Esophagus muscularis mucosa (tissue), 3 donors: ENCODE measurements at regions not wholly inside any gene's neighbourhood (a gene's known extent, or its start where the extent isn't known, plus 50 kb on each side); places are given as distances from the start of the nearest gene placed in this dataset.

Source experiments
- EP300 ChIP-seq: sonication (generic); formaldehyde crosslinking; IDR thresholded peaks from one replicate; pipeline ENCODE4 v1.6.1; 2017; ENCODE audit warnings: antibody characterized with exemption
- TF ChIP-seq, protein P1 (sequence below), 3 experiments: fragments of 200-600 bp in 2 of 3; fragments of 450-650 bp in 1 of 3; sonication (generic) in 2 of 3; IDR thresholded peaks; one replicate each; pipeline ENCODE4 v1.5.1; 2017 to 2019; ENCODE audit warnings: antibody characterized with exemption in 3 of 3, mild to moderate bottlenecking in 2 of 3, moderate library complexity in 1 of 3

DNA sequence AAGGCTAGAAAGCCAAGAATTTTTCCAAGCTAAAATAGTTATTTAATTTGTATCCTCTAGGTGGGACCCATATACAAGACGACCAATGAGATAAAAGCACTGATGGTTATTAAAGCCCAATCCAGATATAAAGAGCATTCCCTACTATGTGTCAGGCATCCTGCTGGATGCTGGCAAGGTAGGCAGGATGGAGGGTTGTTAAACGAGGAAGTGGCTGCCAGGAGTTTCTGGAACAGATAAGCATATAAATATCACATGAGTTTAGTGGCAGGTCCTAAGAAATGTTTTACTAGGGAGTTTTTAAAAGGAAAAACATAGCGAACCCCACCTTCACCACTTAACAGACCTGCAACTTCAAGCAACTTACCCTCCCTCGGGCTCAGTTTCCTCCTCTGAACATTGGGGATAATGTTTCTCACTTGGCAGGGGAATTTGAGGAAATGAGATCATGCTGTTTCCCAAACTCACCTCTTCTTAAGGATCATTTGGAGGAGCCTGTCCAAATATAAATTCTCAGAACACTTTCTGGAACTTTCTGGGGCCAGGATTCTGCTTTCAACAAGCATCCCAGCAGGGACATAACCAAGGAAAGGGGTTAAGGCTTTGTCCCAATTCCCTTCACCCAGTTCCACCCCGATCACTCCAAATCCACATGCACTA is 94.3 kb upstream of the LDB2 start:
- TF ChIP-seq, protein P1, sequence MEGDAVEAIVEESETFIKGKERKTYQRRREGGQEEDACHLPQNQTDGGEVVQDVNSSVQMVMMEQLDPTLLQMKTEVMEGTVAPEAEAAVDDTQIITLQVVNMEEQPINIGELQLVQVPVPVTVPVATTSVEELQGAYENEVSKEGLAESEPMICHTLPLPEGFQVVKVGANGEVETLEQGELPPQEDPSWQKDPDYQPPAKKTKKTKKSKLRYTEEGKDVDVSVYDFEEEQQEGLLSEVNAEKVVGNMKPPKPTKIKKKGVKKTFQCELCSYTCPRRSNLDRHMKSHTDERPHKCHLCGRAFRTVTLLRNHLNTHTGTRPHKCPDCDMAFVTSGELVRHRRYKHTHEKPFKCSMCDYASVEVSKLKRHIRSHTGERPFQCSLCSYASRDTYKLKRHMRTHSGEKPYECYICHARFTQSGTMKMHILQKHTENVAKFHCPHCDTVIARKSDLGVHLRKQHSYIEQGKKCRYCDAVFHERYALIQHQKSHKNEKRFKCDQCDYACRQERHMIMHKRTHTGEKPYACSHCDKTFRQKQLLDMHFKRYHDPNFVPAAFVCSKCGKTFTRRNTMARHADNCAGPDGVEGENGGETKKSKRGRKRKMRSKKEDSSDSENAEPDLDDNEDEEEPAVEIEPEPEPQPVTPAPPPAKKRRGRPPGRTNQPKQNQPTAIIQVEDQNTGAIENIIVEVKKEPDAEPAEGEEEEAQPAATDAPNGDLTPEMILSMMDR (IDR thresholded peaks at IDR 0.05), result no peak
- no peak for TF ChIP-seq EP300
